Smooth muscle cell (in vitro differentiated cells): ENCODE measurements at regions not wholly inside any gene's neighbourhood (a gene's known extent, or its start where the extent isn't known, plus 50 kb on each side); places are given as distances from the start of the nearest gene placed in this dataset.

Experiments used
- DNase-seq: peaks from one replicate; lab custom pipeline; 2025; ENCODE audit not compliant: unreplicated experiment; lab: John Stamatoyannopoulos, UW
- H2AFZ ChIP-seq: fragments of 200-600 bp; sonication (generic); 2 replicates; pipeline ENCODE4 v1.6.0; 2016; ENCODE audit warnings: antibody characterized with exemption, low read depth, mild to moderate bottlenecking
- H3F3A ChIP-seq: fragments of 200-600 bp; sonication (generic); 2 replicates; pipeline ENCODE4 v1.6.0; 2017; ENCODE audit warnings: antibody characterized with exemption, low read depth
- H3K27ac ChIP-seq: fragments of 200-600 bp; sonication (generic); 2 replicates; pipeline ENCODE4 v1.5.1; 2016; ENCODE audit warnings: low read depth, mild to moderate bottlenecking
- H3K27me3 ChIP-seq: fragments of 200-600 bp; sonication (generic); 2 replicates; pipeline ENCODE4 v1.6.1; 2016; ENCODE audit warnings: low read depth, mild to moderate bottlenecking
- H3K36me3 ChIP-seq: fragments of 200-600 bp; sonication (generic); 2 replicates; pipeline ENCODE4 v1.5.1; 2016; ENCODE audit warnings: low read depth
- H3K4me1 ChIP-seq: fragments of 200-600 bp; sonication (generic); 2 replicates; pipeline ENCODE4 v1.5.1; 2016; ENCODE audit warnings: low read depth
- H3K4me2 ChIP-seq: fragments of 200-600 bp; sonication (generic); 2 replicates; pipeline ENCODE4 v1.6.0; 2016; ENCODE audit warnings: mild to moderate bottlenecking
- H3K4me3 ChIP-seq: fragments of 200-600 bp; sonication (generic); 2 replicates; pipeline ENCODE4 v1.5.1; 2016; ENCODE audit warnings: mild to moderate bottlenecking
- H3K79me2 ChIP-seq: fragments of 200-600 bp; sonication (generic); 2 replicates; pipeline ENCODE4 v1.6.0; 2016; ENCODE audit warnings: low read depth, mild to moderate bottlenecking
- H3K9ac ChIP-seq: fragments of 200-600 bp; sonication (generic); 2 replicates; pipeline ENCODE4 v1.6.0; 2016; ENCODE audit warnings: low read depth
- H3K9me3 ChIP-seq: fragments of 200-600 bp; sonication (generic); replicated peaks from 2 replicates; pipeline ENCODE4 v1.5.1; 2016; ENCODE audit warnings: low read depth
- H4K20me1 ChIP-seq: fragments of 200-600 bp; sonication (generic); 2 replicates; pipeline ENCODE4 v1.6.0; 2016; ENCODE audit warnings: low read depth
- WGBS: methylation state at CpG from one replicate; pipeline ENCODE4 v1.1.7; 2016; ENCODE audit warnings: low lambda C conversion rate; 5-methylcytosine and 5-hydroxymethylcytosine counted together
- TF ChIP-seq, protein P1 (sequence below): fragments of 200-600 bp; sonication (generic); IDR thresholded peaks from 2 replicates; pipeline ENCODE4 v1.5.1; 2017; ENCODE audit warnings: borderline replicate concordance, mild to moderate bottlenecking, antibody characterized with exemption; ENCODE audit not compliant: insufficient read depth, poor library complexity, severe bottlenecking

GRCh38 chr1:118266436-118266835 lies 81.4 kb upstream of the SPAG17 start:
- Histone ChIP-seq H2AFZ (no peak overlapping the region), H3K9me3 (no peaks in the 10 kb centered on the region), H3K4me3 (no peak overlapping the region), H3K4me1 (no peaks in the 10 kb centered on the region), H4K20me1 (no peaks in the 10 kb centered on the region), H3K36me3 (no peaks in the 10 kb centered on the region), H3K27me3 (no peaks in the 10 kb centered on the region), H3K79me2 (no peaks in the 10 kb centered on the region), H3K4me2 (no peak overlapping the region), H3F3A (no peaks in the 10 kb centered on the region), H3K27ac (no peak overlapping the region), H3K9ac (no peak overlapping the region)
- 75% methylated on average over 3 of the region's 3 CpGs for WGBS
- no peak for DNase-seq
- TF ChIP-seq, protein P1, sequence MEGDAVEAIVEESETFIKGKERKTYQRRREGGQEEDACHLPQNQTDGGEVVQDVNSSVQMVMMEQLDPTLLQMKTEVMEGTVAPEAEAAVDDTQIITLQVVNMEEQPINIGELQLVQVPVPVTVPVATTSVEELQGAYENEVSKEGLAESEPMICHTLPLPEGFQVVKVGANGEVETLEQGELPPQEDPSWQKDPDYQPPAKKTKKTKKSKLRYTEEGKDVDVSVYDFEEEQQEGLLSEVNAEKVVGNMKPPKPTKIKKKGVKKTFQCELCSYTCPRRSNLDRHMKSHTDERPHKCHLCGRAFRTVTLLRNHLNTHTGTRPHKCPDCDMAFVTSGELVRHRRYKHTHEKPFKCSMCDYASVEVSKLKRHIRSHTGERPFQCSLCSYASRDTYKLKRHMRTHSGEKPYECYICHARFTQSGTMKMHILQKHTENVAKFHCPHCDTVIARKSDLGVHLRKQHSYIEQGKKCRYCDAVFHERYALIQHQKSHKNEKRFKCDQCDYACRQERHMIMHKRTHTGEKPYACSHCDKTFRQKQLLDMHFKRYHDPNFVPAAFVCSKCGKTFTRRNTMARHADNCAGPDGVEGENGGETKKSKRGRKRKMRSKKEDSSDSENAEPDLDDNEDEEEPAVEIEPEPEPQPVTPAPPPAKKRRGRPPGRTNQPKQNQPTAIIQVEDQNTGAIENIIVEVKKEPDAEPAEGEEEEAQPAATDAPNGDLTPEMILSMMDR: no peak

DNA sequence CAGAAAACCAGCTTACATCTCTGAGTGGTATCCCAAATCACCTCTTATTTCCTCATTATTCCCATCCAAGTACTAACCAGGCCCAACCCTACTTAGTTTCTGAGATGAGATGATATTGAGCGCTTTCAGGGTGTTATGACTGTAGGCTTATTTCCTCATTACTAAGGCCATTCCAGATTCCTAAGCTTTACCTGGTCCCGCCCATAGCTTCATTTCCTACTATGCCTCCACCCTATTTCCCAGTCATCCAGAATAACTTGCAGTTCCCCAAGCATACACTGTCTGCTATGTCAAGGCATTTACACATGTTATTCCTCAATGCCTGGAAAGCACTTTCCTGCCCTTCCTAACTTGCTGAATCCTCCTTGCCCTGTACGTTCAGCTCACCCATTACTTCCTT lies 79.3 kb upstream of the SPAG17 start:
- 94% methylated on average over 3 of the region's 3 CpGs for WGBS
- TF ChIP-seq, protein P1: no peak
- H3K9ac ChIP-seq: no peak overlapping the region
- no peak overlapping the region for H2AFZ ChIP-seq
- no peak overlapping the region for H3K27ac ChIP-seq
- H4K20me1 ChIP-seq: no peaks in the 10 kb centered on the region
- H3K79me2 ChIP-seq: no peaks in the 10 kb centered on the region
- no peak for DNase-seq
- H3K4me2 ChIP-seq: no peak overlapping the region
- H3K4me3 ChIP-seq: no peak overlapping the region
- no peaks in the 10 kb centered on the region for H3K36me3 ChIP-seq
- H3K27me3 ChIP-seq: no peaks in the 10 kb centered on the region
- H3F3A ChIP-seq: no peaks in the 10 kb centered on the region
- no peaks in the 10 kb centered on the region for H3K4me1 ChIP-seq
- no peaks in the 10 kb centered on the region for H3K9me3 ChIP-seq

DNA sequence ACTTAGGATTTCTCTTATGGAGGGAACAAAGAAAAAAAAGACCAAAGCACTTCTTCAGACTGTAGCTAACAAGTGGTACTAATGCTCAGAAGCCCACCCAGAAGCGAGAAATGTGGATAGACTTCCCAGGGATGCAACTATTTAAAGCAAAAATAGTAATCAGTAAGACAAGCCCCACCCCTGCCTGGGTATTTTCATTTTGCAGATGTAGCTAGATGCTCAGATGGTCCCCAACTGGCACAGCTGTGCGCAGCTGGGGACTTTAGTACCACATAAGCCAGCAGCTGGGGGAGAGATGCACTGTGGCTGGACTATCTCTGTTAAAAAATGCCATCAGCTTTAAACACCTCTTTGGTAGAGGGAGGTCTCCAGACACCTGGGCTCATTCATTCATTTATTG lies 77.8 kb upstream of the SPAG17 start:
- Histone ChIP-seq H3K36me3 (no peaks in the 10 kb centered on the region), H3K4me1 (no peaks in the 10 kb centered on the region), H3K27ac (no peak overlapping the region), H3K27me3 (peaks cover 4% of the 10 kb centered on the region), H3K4me2 (no peak overlapping the region), H2AFZ (no peak overlapping the region), H3K79me2 (no peaks in the 10 kb centered on the region), H3K4me3 (no peak overlapping the region), H3F3A (no peaks in the 10 kb centered on the region), H4K20me1 (no peaks in the 10 kb centered on the region), H3K9ac (no peak overlapping the region), H3K9me3 (no peaks in the 10 kb centered on the region)
- 98% methylated on average over 2 of the region's 2 CpGs for WGBS
- TF ChIP-seq, protein P1: no peak
- no peak for DNase-seq

DNA sequence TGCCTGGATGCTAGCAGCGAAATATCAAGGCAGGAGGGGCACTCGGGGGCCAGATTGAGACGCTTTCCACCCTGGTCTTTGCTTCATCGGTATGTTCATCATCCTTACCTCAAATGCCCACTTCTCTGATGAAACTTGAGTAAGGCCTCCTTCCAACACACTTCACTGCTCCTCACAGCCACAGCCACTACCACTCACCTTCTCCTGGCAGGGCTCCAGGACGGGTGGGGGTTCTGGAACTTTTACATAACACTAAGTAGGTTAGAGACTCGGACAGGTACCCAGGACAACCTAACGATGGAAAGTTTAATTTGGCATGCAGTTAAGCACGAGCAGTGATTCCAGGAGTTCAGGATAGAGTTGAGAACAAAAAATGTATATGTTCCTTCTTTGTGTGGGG lies 73.9 kb upstream of the SPAG17 start:
- no peak for DNase-seq
- Histone ChIP-seq H3K4me2 (no peak overlapping the region), H3K79me2 (no peaks in the 10 kb centered on the region), H4K20me1 (no peaks in the 10 kb centered on the region), H3K36me3 (no peaks in the 10 kb centered on the region), H3F3A (no peaks in the 10 kb centered on the region), H2AFZ (no peak overlapping the region), H3K27me3 (peaks cover 4% of the 10 kb centered on the region), H3K9me3 (no peaks in the 10 kb centered on the region), H3K9ac (no peak overlapping the region), H3K27ac (no peak overlapping the region), H3K4me1 (no peaks in the 10 kb centered on the region), H3K4me3 (no peak overlapping the region)
- WGBS: 89% methylated on average over 8 of the region's 8 CpGs
- TF ChIP-seq, protein P1: no peak
